ENCODE measurements at regions not wholly inside any gene's neighbourhood (a gene's known extent, or its start where the extent isn't known, plus 50 kb on each side); places are given as distances from the start of the nearest gene placed in this dataset.
A peak's percentile ranks its signal among the peaks of the same experiment; 100 is the strongest.

- no peaks in the 10 kb centered on the region for H3K36me3 ChIP-seq
- 90% methylated on average over 2 of the region's 2 CpGs for WGBS
- TF ChIP-seq POLR2AphosphoS5 (IDR thresholded peaks at IDR 0.05), result no peak
- TF ChIP-seq, protein P1, sequence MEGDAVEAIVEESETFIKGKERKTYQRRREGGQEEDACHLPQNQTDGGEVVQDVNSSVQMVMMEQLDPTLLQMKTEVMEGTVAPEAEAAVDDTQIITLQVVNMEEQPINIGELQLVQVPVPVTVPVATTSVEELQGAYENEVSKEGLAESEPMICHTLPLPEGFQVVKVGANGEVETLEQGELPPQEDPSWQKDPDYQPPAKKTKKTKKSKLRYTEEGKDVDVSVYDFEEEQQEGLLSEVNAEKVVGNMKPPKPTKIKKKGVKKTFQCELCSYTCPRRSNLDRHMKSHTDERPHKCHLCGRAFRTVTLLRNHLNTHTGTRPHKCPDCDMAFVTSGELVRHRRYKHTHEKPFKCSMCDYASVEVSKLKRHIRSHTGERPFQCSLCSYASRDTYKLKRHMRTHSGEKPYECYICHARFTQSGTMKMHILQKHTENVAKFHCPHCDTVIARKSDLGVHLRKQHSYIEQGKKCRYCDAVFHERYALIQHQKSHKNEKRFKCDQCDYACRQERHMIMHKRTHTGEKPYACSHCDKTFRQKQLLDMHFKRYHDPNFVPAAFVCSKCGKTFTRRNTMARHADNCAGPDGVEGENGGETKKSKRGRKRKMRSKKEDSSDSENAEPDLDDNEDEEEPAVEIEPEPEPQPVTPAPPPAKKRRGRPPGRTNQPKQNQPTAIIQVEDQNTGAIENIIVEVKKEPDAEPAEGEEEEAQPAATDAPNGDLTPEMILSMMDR (IDR thresholded peaks at IDR 0.05), result no peak
- no peak for TF ChIP-seq POLR2A (IDR thresholded peaks at IDR 0.05)
- H3K27me3 ChIP-seq (replicated peaks; ENCODE audit: insufficient read depth), result no peaks in the 10 kb centered on the region
- H3K9me3 ChIP-seq, result no peaks in the 10 kb centered on the region
- no peak for DNase-seq (ENCODE audit: low spot score)
- no peak overlapping the region for H3K4me3 ChIP-seq
- H3K27ac ChIP-seq, result no peak overlapping the region
- intact Hi-C loops (cut with DNase I), result no loop called here
- peaks cover 4% of the 10 kb centered on the region for H3K4me1 ChIP-seq (replicated peaks)
Measured at GRCh38 chr18:26700728-26701127, 152.4 kb upstream of the KCTD1 start.

DNA sequence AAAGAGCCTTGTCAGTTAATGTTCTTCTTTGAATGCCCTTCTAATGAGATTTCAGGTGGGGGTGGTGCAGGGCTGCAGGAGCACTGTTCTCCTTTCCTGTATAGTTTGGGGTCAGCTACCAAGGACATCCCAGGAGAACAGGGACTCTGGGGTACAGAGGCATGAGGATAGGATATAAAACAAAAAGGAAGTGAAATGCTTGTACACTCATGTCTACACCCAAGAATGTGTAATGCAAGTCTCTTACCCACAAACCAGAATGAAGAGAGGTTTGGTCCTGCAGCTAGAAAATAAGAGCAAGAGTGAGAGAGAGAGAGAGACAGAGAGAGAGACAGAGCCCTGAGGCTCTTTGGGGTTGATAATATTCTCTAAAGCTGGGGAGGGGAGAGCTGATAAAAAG lies 151.8 kb upstream of the KCTD1 start:
- Histone ChIP-seq H3K36me3 (no peaks in the 10 kb centered on the region), H3K27me3 (replicated peaks; ENCODE audit: insufficient read depth) (no peaks in the 10 kb centered on the region), H3K4me1 (replicated peaks) (peaks cover 4% of the 10 kb centered on the region), H3K4me3 (no peak overlapping the region), H3K9me3 (no peaks in the 10 kb centered on the region), H3K27ac (no peak overlapping the region)
- intact Hi-C loops (cut with DNase I), result no loop called here
- TF ChIP-seq POLR2AphosphoS5 (IDR thresholded peaks at IDR 0.05) (no peak), POLR2A (IDR thresholded peaks at IDR 0.05) (no peak)
- TF ChIP-seq, protein P1 (IDR thresholded peaks at IDR 0.05), result no peak
- no peak for DNase-seq (ENCODE audit: low spot score)

DNA sequence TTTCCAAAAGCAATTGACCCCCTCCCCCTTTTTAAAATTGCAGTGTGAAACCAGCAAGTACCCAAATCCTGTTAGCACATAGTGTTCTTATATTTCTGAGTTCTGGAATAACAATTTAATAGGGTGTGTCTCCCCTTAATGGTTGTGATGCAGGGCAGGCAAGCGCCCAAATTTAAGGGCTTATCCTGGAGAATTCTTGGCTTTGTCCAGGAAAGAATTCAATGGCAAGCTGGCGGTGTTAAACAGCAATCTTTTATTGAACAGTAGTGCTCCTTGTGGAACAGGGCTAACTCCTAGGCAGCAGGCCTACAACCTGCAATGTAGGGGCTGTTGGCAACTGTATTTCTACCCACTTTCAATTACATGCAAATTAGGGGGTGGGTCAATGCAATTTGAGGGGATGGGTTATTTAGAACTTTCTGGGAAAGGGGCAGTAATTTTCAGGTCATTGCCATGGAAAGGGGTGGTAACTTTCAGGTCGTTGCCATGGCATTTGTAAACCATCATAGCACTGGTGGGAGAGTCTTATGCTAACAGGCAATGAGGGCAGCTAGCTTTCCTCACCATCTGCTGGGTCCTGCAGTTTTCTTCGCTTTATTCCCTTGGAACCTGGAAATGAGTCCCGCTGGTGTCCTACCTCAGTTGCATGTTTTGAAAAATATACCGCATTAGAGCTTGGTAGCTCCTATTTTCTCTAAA lies 149.0 kb upstream of the KCTD1 start:
- 84% methylated on average over 6 of the region's 6 CpGs for WGBS
- peak overlapping the region in 1 of 2 donors; percentile 20 for H3K27ac ChIP-seq
- H3K4me1 ChIP-seq (replicated peaks), result no peaks in the 10 kb centered on the region
- no peaks in the 10 kb centered on the region for H3K27me3 ChIP-seq (replicated peaks; ENCODE audit: insufficient read depth)
- H3K9me3 ChIP-seq, result no peaks in the 10 kb centered on the region
- TF ChIP-seq, protein P1 (IDR thresholded peaks at IDR 0.05), result no peak
- TF ChIP-seq POLR2AphosphoS5 (IDR thresholded peaks at IDR 0.05) (no peak), POLR2A (IDR thresholded peaks at IDR 0.05) (no peak)
- no peak for DNase-seq (ENCODE audit: low spot score)
- intact Hi-C loops (cut with DNase I), result no loop called here
- H3K36me3 ChIP-seq, result no peaks in the 10 kb centered on the region
- H3K4me3 ChIP-seq, result no peak overlapping the region

GRCh38 chr18:26696786-26697185 lies 148.4 kb upstream of the KCTD1 start:
- H3K27me3 ChIP-seq (replicated peaks; ENCODE audit: insufficient read depth), result no peaks in the 10 kb centered on the region
- TF ChIP-seq POLR2AphosphoS5 (IDR thresholded peaks at IDR 0.05) (no peak), POLR2A (IDR thresholded peaks at IDR 0.05) (no peak)
- TF ChIP-seq, protein P1 (IDR thresholded peaks at IDR 0.05), result no peak
- 59% methylated on average over 2 of the region's 2 CpGs for WGBS
- peak overlapping the region in 1 of 2 donors; percentile 20 for H3K27ac ChIP-seq
- intact Hi-C loops (cut with DNase I), result no loop called here
- H3K4me1 ChIP-seq (replicated peaks), result no peaks in the 10 kb centered on the region
- DNase-seq (ENCODE audit: low spot score), result no peak
- H3K4me3 ChIP-seq, result no peak overlapping the region
- no peaks in the 10 kb centered on the region for H3K9me3 ChIP-seq
- H3K36me3 ChIP-seq, result no peaks in the 10 kb centered on the region

GRCh38 chr18:26696308-26696707 lies 148.0 kb upstream of the KCTD1 start:
- intact Hi-C loops (cut with DNase I), result no loop called here
- Histone ChIP-seq H3K36me3 (no peaks in the 10 kb centered on the region), H3K9me3 (no peaks in the 10 kb centered on the region), H3K27ac (peak overlapping the region in 1 of 2 donors; percentile 20), H3K4me3 (no peak overlapping the region), H3K27me3 (replicated peaks; ENCODE audit: insufficient read depth) (no peaks in the 10 kb centered on the region), H3K4me1 (replicated peaks) (no peaks in the 10 kb centered on the region)
- peak; percentile 52 for DNase-seq (ENCODE audit: low spot score)
- 19% methylated on average over 6 of the region's 6 CpGs for WGBS
- TF ChIP-seq POLR2AphosphoS5 (IDR thresholded peaks at IDR 0.05), result no peak
- no peak for TF ChIP-seq POLR2A (IDR thresholded peaks at IDR 0.05)
- TF ChIP-seq, protein P1 (IDR thresholded peaks at IDR 0.05), result no peak

Measured in prostate gland (tissue), 2 donors.